Lung (tissue), 11 donors: ENCODE measurements at regions not wholly inside any gene's neighbourhood (a gene's known extent, or its start where the extent isn't known, plus 50 kb on each side); places are given as distances from the start of the nearest gene placed in this dataset.

ENCODE experiments used
- ATAC-seq: fragments of 200-7000 bp; cut with Tn5 transposase; one replicate; pipeline ENCODE4 v1.9.1; 2020; ENCODE audit warnings: moderate number of reproducible peaks; ENCODE audit not compliant: insufficient read depth, low FRiP score
- DNase-seq, 3 donors: peaks; one replicate each; pipeline ENCODE4 v3.0.0-alpha.2; 2013 to 2017
- H3K27ac ChIP-seq, 2 donors: one replicate each; pipeline ENCODE4 v1.5.1; 2013; ENCODE audit warnings: mild to moderate bottlenecking in 2 of 2, moderate library complexity in 2 of 2, control low read depth in 1 of 2, inconsistent platforms in 1 of 2, low read depth in 1 of 2, low read length in 1 of 2
- H3K27me3 ChIP-seq, 3 donors: one replicate each; pipeline ENCODE4 v1.5.1; 2013; ENCODE audit warnings: low read length in 2 of 3; ENCODE audit not compliant: control insufficient read depth in 3 of 3, insufficient read depth in 3 of 3
- H3K36me3 ChIP-seq, 4 donors: one replicate each; pipeline ENCODE4 v1.5.1; 2013; ENCODE audit warnings: low read length in 4 of 4, mild to moderate bottlenecking in 1 of 4, moderate library complexity in 1 of 4; ENCODE audit not compliant: control insufficient read depth in 4 of 4, insufficient read depth in 4 of 4
- H3K4me1 ChIP-seq, 5 donors: one replicate each; pipeline ENCODE4 v1.5.1; 2013; ENCODE audit warnings: low read length in 5 of 5, mild to moderate bottlenecking in 2 of 5, moderate library complexity in 1 of 5; ENCODE audit not compliant: control insufficient read depth in 5 of 5, insufficient read depth in 5 of 5
- H3K4me3 ChIP-seq: one replicate; pipeline ENCODE4 v1.5.1; 2013; ENCODE audit warnings: mild to moderate bottlenecking, control low read depth, moderate library complexity
- H3K9ac ChIP-seq, 2 donors: one replicate each; pipeline ENCODE4 v1.5.1; 2013; ENCODE audit warnings: low read length in 2 of 2, control low read depth in 1 of 2; ENCODE audit not compliant: insufficient read depth in 1 of 2
- H3K9me3 ChIP-seq, 4 donors: one replicate each; pipeline ENCODE4 v1.5.1; 2013; ENCODE audit warnings: low read length in 3 of 4, mild to moderate bottlenecking in 1 of 4, moderate library complexity in 1 of 4; ENCODE audit not compliant: control insufficient read depth in 4 of 4, insufficient read depth in 3 of 4
- CTCF ChIP-seq: IDR thresholded peaks from 2 replicates; pipeline ENCODE4 v1.5.1; 2012; ENCODE audit warnings: mild to moderate bottlenecking; ENCODE audit errors: control extremely low read depth, extremely low read depth
- WGBS, 2 donors: extraction: QIAGEN DNeasy Blood & Tissue Kit; methylation state at CpG; one replicate each; pipeline ENCODE4 v1.1.7; 2013; 5-methylcytosine and 5-hydroxymethylcytosine counted together
- donor health status: control.
- donor health status: control.
- donor health status: Bipolar disorder and iron deficiency.
- donor health status: healthy.
- donor health status: DM: yes; HTN: yes; CAD: no.

DNA sequence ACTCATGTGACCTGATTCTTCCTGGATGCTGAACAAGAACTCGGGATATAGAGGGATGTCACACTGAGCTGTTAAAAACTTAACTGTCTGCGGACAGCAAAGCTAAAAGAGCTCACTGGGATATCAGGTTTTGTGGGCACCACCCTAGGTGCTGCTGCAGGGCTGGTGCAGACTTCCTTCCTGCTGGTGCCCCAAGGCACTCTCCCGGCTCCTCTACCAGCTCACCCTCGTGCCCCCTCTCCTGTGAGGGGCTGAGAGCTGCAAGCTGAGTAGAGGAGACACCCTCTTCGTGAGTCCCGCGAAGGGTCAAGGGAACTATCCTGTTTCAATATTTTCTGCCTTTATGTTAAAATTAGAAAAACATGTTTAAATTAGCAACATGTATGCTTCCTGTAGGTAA is 1475.7 kb downstream of the EFNB2 start:
- Histone ChIP-seq H3K4me1 (no peaks in the 10 kb centered on the region), H3K27me3 (no peaks in the 10 kb centered on the region), H3K9ac (no peak overlapping the region), H3K4me3 (no peak overlapping the region), H3K36me3 (no peaks in the 10 kb centered on the region), H3K27ac (no peak overlapping the region), H3K9me3 (no peaks in the 10 kb centered on the region)
- 86 to 90% methylated on average over 7 of the region's 7 CpGs for WGBS, 2 donors
- ATAC-seq (no peak), DNase-seq (no peak)
- no peak for TF ChIP-seq CTCF

- WGBS, 2 donors, result 71 to 81% methylated on average over 2 of the region's 2 CpGs
- DNase-seq, result no peak
- no peaks in the 10 kb centered on the region for H3K9me3 ChIP-seq
- no peak overlapping the region for H3K9ac ChIP-seq
- no peak overlapping the region for H3K4me3 ChIP-seq
- TF ChIP-seq CTCF, result no peak
- no peaks in the 10 kb centered on the region for H3K36me3 ChIP-seq
- no peaks in the 10 kb centered on the region for H3K4me1 ChIP-seq
- no peak overlapping the region for H3K27ac ChIP-seq
- H3K27me3 ChIP-seq, result no peaks in the 10 kb centered on the region
- ATAC-seq, result no peak
These were observed 1476.9 kb downstream of the EFNB2 start for GRCh38 chr13:105058517-105058916.

GRCh38 chr13:105052711-105053110 is 1482.8 kb downstream of the EFNB2 start:
- Histone ChIP-seq H3K27ac (no peak overlapping the region), H3K27me3 (no peaks in the 10 kb centered on the region), H3K9ac (no peak overlapping the region), H3K9me3 (no peaks in the 10 kb centered on the region), H3K36me3 (no peaks in the 10 kb centered on the region), H3K4me1 (peaks cover 0 to 3% (median 0%) of the 10 kb centered on the region in 5 donors), H3K4me3 (no peak overlapping the region)
- ATAC-seq (no peak), DNase-seq (no peak)
- no peak for TF ChIP-seq CTCF
- WGBS, 2 donors, result 90 to 92% methylated on average over 4 of the region's 4 CpGs

DNA sequence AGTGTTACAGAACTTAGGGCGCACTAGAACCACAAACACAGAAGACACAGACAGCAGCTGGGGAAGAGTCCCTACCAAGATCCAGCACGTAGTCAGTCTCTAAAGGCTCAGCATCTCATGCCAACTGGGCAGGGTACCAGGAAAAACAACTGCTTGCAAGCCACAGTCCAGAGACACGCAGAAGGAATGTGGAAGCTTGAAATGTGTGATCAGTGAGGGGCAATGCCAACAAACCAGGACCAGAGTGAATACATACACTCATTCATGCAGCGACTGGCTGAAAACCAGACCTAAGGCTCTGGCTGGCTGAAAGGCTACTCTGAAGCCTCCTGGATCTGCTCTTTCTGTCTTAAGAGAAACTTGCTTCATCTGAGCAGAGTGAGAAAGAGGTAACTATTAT is 1484.8 kb downstream of the EFNB2 start:
- no peak for TF ChIP-seq CTCF
- Histone ChIP-seq H3K9ac (no peak overlapping the region), H3K36me3 (no peaks in the 10 kb centered on the region), H3K4me1 (peaks cover 0 to 4% (median 0%) of the 10 kb centered on the region in 5 donors), H3K27me3 (no peaks in the 10 kb centered on the region), H3K9me3 (no peaks in the 10 kb centered on the region), H3K27ac (no peak overlapping the region), H3K4me3 (no peak overlapping the region)
- 79 to 80% methylated on average over 4 of the region's 4 CpGs for WGBS, 2 donors
- DNase-seq (peak in 2 of 3 donors; percentile 7 to 27), ATAC-seq (no peak)
